ENCODE measurements at regions not wholly inside any gene's neighbourhood (a gene's known extent, or its start where the extent isn't known, plus 50 kb on each side); places are given as distances from the start of the nearest gene placed in this dataset.

- no peak for TF ChIP-seq CTCF (IDR thresholded peaks at IDR 0.05; ENCODE audit: low read depth, low read length)
- no peak overlapping the region for H3K4me3 ChIP-seq (ENCODE audit: low read depth, low read length)
These were observed 87.6 kb upstream of the PAK5 start for GRCh38 chr20:9926476-9926875.

GRCh38 chr20:9926007-9926406 is 87.1 kb upstream of the PAK5 start:
- no peak for TF ChIP-seq CTCF (IDR thresholded peaks at IDR 0.05; ENCODE audit: low read depth, low read length)
- no peak overlapping the region for H3K4me3 ChIP-seq (ENCODE audit: low read depth, low read length)

- TF ChIP-seq CTCF (IDR thresholded peaks at IDR 0.05; ENCODE audit: low read depth, low read length), result no peak
- H3K4me3 ChIP-seq (ENCODE audit: low read depth, low read length), result no peak overlapping the region
These were observed 84.8 kb upstream of the PAK5 start for GRCh38 chr20:9923648-9924047.

GRCh38 chr20:9920866-9921265 is 82.0 kb upstream of the PAK5 start:
- no peak overlapping the region for H3K4me3 ChIP-seq (ENCODE audit: low read depth, low read length)
- no peak for TF ChIP-seq CTCF (IDR thresholded peaks at IDR 0.05; ENCODE audit: low read depth, low read length)

GRCh38 chr20:9919271-9920014 is 80.6 kb upstream of the PAK5 start:
- H3K4me3 ChIP-seq (ENCODE audit: low read depth, low read length), result no peak overlapping the region
- no peak for TF ChIP-seq CTCF (IDR thresholded peaks at IDR 0.05; ENCODE audit: low read depth, low read length)

- no peak overlapping the region for H3K4me3 ChIP-seq (ENCODE audit: low read depth, low read length)
- TF ChIP-seq CTCF (IDR thresholded peaks at IDR 0.05; ENCODE audit: low read depth, low read length), result no peak
These were observed 79.5 kb upstream of the PAK5 start for GRCh38 chr20:9918348-9918747.

- no peak for TF ChIP-seq CTCF (IDR thresholded peaks at IDR 0.05; ENCODE audit: low read depth, low read length)
- no peak overlapping the region for H3K4me3 ChIP-seq (ENCODE audit: low read depth, low read length)
These were observed 77.9 kb upstream of the PAK5 start for GRCh38 chr20:9916761-9917160.
